HL-60 (cell line): ENCODE measurements at regions not wholly inside any gene's neighbourhood (a gene's known extent, or its start where the extent isn't known, plus 50 kb on each side); places are given as distances from the start of the nearest gene placed in this dataset.

Experiments used
- DNase-seq, 2 experiments: peaks; one replicate each; pipeline ENCODE4 v3.0.0-alpha.2; 2010 to 2020; ENCODE audit warnings: low read depth in 1 of 2, low spot score in 1 of 2
- H3K27ac ChIP-seq: fragments of 250-450 bp; sonication (Bioruptor Pico); replicated peaks from 2 replicates; pipeline ENCODE4 v1.5.1; 2020; ENCODE audit warnings: mild to moderate bottlenecking, moderate library complexity
- H3K27me3 ChIP-seq: fragments of 250-450 bp; sonication (Bioruptor Pico); 2 replicates; pipeline ENCODE4 v1.5.1; 2021; ENCODE audit warnings: mild to moderate bottlenecking, moderate library complexity; ENCODE audit not compliant: insufficient read depth, poor library complexity, severe bottlenecking
- H3K4me3 ChIP-seq: replicated peaks from 2 replicates; pipeline ENCODE4 v1.5.1; 2011; ENCODE audit warnings: mild to moderate bottlenecking, control low read depth, low read length; ENCODE audit not compliant: insufficient read depth
- CTCF ChIP-seq: IDR thresholded peaks from one replicate; pipeline ENCODE4 v1.5.1; 2011; ENCODE audit warnings: low read length, control low read depth, inconsistent platforms; ENCODE audit not compliant: insufficient read depth
- GABPA ChIP-seq: IDR thresholded peaks from 2 replicates; pipeline ENCODE4 v1.6.1; 2012; ENCODE audit warnings: low read depth
- POLR2AphosphoS5 ChIP-seq: IDR thresholded peaks from 2 replicates; pipeline ENCODE4 v1.6.1; 2012; ENCODE audit warnings: low read depth
- REST ChIP-seq: IDR thresholded peaks from 2 replicates; pipeline ENCODE4 v1.6.1; 2012; ENCODE audit warnings: low read depth; ENCODE audit not compliant: insufficient replicate concordance
- SPI1 ChIP-seq: IDR thresholded peaks from 2 replicates; pipeline ENCODE4 v1.6.1; 2012; ENCODE audit warnings: low read depth, mild to moderate bottlenecking, borderline replicate concordance

- DNase-seq: no peak
- Histone ChIP-seq H3K27me3 (no peaks in the 10 kb centered on the region), H3K27ac (no peak overlapping the region), H3K4me3 (no peak overlapping the region)
- TF ChIP-seq REST (no peak), SPI1 (no peak), CTCF (no peak), GABPA (no peak), POLR2AphosphoS5 (no peak)
Measured at GRCh38 chr2:7905756-7906155, 776.1 kb upstream of the ID2 start.

- no peak for TF ChIP-seq CTCF
- no peak for TF ChIP-seq SPI1
- no peak for TF ChIP-seq POLR2AphosphoS5
- TF ChIP-seq GABPA: no peak
- TF ChIP-seq REST: no peak
- no peak overlapping the region for H3K27ac ChIP-seq
- no peak for DNase-seq
- H3K4me3 ChIP-seq: no peak overlapping the region
- H3K27me3 ChIP-seq: no peaks in the 10 kb centered on the region
Measured at GRCh38 chr2:7906431-7906830, 775.4 kb upstream of the ID2 start.

GRCh38 chr2:7907041-7907440, 774.8 kb upstream of the ID2 start:
- Histone ChIP-seq H3K27ac (no peak overlapping the region), H3K27me3 (no peaks in the 10 kb centered on the region), H3K4me3 (no peak overlapping the region)
- no peak for DNase-seq
- TF ChIP-seq SPI1: no peak
- no peak for TF ChIP-seq REST
- no peak for TF ChIP-seq GABPA
- no peak for TF ChIP-seq POLR2AphosphoS5
- no peak for TF ChIP-seq CTCF
